NT2/D1 (cell line): ENCODE measurements at regions not wholly inside any gene's neighbourhood (a gene's known extent, or its start where the extent isn't known, plus 50 kb on each side); places are given as distances from the start of the nearest gene placed in this dataset.

ENCODE experiments used
- YY1 ChIP-seq: IDR thresholded peaks from 2 replicates; pipeline ENCODE4 v1.6.1; 2011; ENCODE audit not compliant: insufficient read length, insufficient read depth
- ZNF274 ChIP-seq: IDR thresholded peaks from 2 replicates; pipeline ENCODE4 v1.6.1; 2011; ENCODE audit warnings: mild to moderate bottlenecking, low read depth, low read length

- TF ChIP-seq YY1 (no peak), ZNF274 (no peak)
These were observed 191.9 kb upstream of the STK26 start for GRCh38 chrX:131831185-131831520.
